WERI-Rb-1 (cell line): ENCODE measurements at regions not wholly inside any gene's neighbourhood (a gene's known extent, or its start where the extent isn't known, plus 50 kb on each side); places are given as distances from the start of the nearest gene placed in this dataset.

Source experiments
- DNase-seq: peaks from one replicate; pipeline ENCODE4 v3.0.0-alpha.2; 2020
- H3K27ac ChIP-seq: fragments of 250-450 bp; sonication (Bioruptor Pico); 2 replicates; pipeline ENCODE4 v1.5.1; 2020; ENCODE audit warnings: mild to moderate bottlenecking, moderate library complexity
- H3K27me3 ChIP-seq: fragments of 250-450 bp; sonication (Bioruptor Pico); 2 replicates; pipeline ENCODE4 v1.5.1; 2021; ENCODE audit warnings: mild to moderate bottlenecking, low read depth, moderate library complexity; ENCODE audit not compliant: insufficient read depth, severe bottlenecking
- H3K36me3 ChIP-seq: fragments of 250-450 bp; sonication (Bioruptor Pico); 2 replicates; pipeline ENCODE4 v1.5.1; 2020; ENCODE audit warnings: mild to moderate bottlenecking, moderate library complexity
- H3K4me3 ChIP-seq: 2 replicates; pipeline ENCODE4 v1.5.1; 2011; ENCODE audit warnings: low read depth, mild to moderate bottlenecking, control low read depth, low read length
- H3K9me3 ChIP-seq: fragments of 250-450 bp; sonication (Bioruptor Pico); 2 replicates; pipeline ENCODE4 v1.5.1; 2021; ENCODE audit warnings: mild to moderate bottlenecking, moderate library complexity; ENCODE audit not compliant: severe bottlenecking
- TF ChIP-seq, protein P1 (sequence below): IDR thresholded peaks from 2 replicates; pipeline ENCODE4 v1.5.1; 2011; ENCODE audit warnings: low read depth, mild to moderate bottlenecking, control low read depth, inconsistent platforms, low read length

GRCh38 chr20:39190666-39191570 is 228.8 kb downstream of the DHX35 start:
- no peaks in the 10 kb centered on the region for H3K9me3 ChIP-seq
- no peak for DNase-seq
- no peak overlapping the region for H3K4me3 ChIP-seq
- no peaks in the 10 kb centered on the region for H3K36me3 ChIP-seq
- TF ChIP-seq, protein P1, sequence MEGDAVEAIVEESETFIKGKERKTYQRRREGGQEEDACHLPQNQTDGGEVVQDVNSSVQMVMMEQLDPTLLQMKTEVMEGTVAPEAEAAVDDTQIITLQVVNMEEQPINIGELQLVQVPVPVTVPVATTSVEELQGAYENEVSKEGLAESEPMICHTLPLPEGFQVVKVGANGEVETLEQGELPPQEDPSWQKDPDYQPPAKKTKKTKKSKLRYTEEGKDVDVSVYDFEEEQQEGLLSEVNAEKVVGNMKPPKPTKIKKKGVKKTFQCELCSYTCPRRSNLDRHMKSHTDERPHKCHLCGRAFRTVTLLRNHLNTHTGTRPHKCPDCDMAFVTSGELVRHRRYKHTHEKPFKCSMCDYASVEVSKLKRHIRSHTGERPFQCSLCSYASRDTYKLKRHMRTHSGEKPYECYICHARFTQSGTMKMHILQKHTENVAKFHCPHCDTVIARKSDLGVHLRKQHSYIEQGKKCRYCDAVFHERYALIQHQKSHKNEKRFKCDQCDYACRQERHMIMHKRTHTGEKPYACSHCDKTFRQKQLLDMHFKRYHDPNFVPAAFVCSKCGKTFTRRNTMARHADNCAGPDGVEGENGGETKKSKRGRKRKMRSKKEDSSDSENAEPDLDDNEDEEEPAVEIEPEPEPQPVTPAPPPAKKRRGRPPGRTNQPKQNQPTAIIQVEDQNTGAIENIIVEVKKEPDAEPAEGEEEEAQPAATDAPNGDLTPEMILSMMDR: no peak
- no peak overlapping the region for H3K27ac ChIP-seq
- peaks cover 54% of the 10 kb centered on the region for H3K27me3 ChIP-seq

- peaks cover 39% of the 10 kb centered on the region for H3K27me3 ChIP-seq
- H3K36me3 ChIP-seq: no peaks in the 10 kb centered on the region
- peaks cover 2% of the 10 kb centered on the region for H3K9me3 ChIP-seq
- TF ChIP-seq, protein P1: no peak
- H3K4me3 ChIP-seq: no peak overlapping the region
- DNase-seq: no peak
- H3K27ac ChIP-seq: no peak overlapping the region
Measured at GRCh38 chr20:39188266-39188765, 226.2 kb downstream of the DHX35 start.

- no peak for DNase-seq
- H3K27me3 ChIP-seq: peaks cover 16% of the 10 kb centered on the region
- H3K36me3 ChIP-seq: no peaks in the 10 kb centered on the region
- TF ChIP-seq, protein P1: no peak
- H3K27ac ChIP-seq: no peak overlapping the region
- H3K4me3 ChIP-seq: no peak overlapping the region
- H3K9me3 ChIP-seq: peaks cover 2% of the 10 kb centered on the region
Measured at GRCh38 chr20:39181490-39181889, 219.3 kb downstream of the DHX35 start.

DNA sequence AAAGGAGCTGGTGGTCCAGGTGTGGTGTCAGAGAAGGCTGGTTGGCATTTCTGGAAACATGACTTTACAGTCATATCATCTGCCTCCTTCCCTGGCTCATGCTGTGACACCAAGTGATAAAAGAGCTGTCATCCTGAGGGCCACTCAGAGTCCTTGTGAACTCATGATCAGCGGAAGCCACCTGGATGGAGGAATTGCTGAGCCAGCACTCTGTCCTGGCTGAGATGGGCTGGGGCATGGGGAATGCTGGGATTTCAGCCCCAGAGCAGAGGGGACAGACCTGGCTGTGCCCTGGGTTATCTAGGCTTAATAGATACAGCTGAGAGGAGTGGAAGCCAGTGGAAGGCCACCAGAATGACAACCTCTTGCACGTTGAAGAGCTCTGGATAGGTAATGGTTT is 214.3 kb downstream of the DHX35 start:
- H3K27ac ChIP-seq: no peak overlapping the region
- no peak overlapping the region for H3K4me3 ChIP-seq
- H3K36me3 ChIP-seq: no peaks in the 10 kb centered on the region
- peaks cover 19% of the 10 kb centered on the region for H3K27me3 ChIP-seq
- no peak for DNase-seq
- no peaks in the 10 kb centered on the region for H3K9me3 ChIP-seq
- TF ChIP-seq, protein P1: no peak

DNA sequence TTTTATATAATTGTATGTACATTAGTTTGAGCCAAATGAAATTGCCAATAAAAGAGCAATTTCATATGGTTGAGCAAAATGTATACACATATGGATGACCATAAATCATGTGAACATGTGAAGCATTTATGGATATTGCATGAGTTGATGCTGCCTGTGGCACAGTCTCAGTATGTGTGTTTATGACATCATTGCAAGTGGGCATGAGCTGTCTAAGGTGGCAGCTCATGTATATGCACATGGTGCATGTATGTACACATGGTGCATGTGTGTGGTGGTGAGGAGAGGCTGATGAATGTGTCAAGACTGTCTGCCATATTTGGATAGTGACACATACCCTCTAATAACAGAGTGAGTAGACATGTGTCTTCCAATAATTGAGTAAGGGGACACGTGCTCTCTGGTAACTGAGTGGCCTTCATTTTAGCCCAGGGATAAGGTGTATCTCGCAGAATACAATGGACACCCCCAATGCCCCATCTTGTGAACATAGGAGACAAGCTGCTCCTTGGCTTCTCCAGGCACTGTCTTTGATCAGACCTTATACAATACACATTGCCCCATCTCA is 208.8 kb downstream of the DHX35 start:
- peaks cover 31% of the 10 kb centered on the region for H3K27me3 ChIP-seq
- no peaks in the 10 kb centered on the region for H3K36me3 ChIP-seq
- H3K4me3 ChIP-seq: no peak overlapping the region
- no peak for DNase-seq
- TF ChIP-seq, protein P1: no peak
- no peak overlapping the region for H3K27ac ChIP-seq
- H3K9me3 ChIP-seq: no peaks in the 10 kb centered on the region
